ENCODE measurements at regions not wholly inside any gene's neighbourhood (a gene's known extent, or its start where the extent isn't known, plus 50 kb on each side); places are given as distances from the start of the nearest gene placed in this dataset.
"Not testable (repeated sequence)": the region's sequence is repeated elsewhere in the genome, so short reads cannot be mapped to it uniquely, and the experiment has no call there.

- no peak for DNase-seq
Measured at GRCh38 chr9:18037981-18038380, 436.0 kb upstream of the ADAMTSL1 start.

- no peak for DNase-seq
Measured at GRCh38 chr9:18040327-18040726, 433.6 kb upstream of the ADAMTSL1 start.

- no peak for DNase-seq
Measured at GRCh38 chr9:18043978-18044377, 430.0 kb upstream of the ADAMTSL1 start.

- no peak for DNase-seq
Measured at GRCh38 chr9:18045326-18045725, 428.6 kb upstream of the ADAMTSL1 start.

DNA sequence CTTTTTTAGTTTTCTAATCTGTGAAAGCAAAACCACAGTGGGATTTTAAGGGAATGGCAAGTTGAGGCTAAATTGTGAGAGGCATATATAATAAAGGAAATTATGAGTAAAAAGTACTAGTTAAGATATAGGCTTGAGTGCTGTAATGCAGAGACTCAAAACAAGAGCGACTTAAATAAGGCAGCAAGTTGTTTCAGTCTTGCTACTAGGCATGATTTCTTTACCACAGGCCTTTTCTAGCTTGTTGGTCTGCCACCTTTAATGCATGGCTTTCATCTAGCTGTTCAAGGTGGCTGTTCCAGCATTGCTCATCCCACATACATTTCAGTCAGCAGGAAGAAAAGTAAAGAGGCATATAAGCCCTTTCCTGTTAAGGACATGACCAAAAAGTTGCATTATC is 427.9 kb upstream of the ADAMTSL1 start:
- DNase-seq, result no peak

DNA sequence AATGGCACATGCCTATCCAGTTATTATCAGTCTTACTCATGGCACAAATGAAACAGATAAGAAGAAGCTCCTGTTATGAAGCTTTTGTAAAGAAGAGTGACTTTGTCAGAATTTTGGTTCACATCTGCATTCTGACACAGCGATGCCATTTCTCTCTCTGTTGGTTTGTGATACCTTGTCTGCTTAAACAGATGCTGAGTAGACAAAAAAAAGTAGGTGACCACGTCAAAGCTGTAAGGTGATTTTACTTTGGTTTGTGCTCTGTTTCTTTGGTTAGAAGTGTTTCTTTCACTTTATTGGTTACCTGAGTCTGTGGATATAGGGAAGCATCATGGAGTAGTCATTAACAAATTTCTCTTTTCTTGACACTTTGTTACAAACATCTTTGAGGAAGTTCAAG is 422.3 kb upstream of the ADAMTSL1 start:
- DNase-seq, result no peak

DNA sequence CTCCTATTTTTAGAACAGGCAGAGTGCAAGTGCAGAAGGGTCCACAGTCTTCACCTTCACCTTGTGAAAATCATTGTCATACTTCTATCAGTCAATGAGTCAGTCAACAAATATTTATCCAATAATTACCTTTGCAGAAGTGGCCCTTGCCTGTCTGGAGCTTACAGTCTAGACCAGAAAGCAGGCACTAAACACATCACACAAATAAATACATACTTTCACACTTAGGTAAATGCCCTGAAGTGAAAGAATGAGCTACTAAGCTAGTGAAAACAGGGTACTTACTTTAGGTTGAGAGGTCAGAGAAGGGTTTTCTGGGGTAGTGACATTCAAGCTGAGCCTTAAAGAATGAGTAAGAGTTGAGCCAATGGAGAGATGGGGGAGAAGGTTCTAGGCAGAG is 421.9 kb upstream of the ADAMTSL1 start:
- DNase-seq, result no peak

DNA sequence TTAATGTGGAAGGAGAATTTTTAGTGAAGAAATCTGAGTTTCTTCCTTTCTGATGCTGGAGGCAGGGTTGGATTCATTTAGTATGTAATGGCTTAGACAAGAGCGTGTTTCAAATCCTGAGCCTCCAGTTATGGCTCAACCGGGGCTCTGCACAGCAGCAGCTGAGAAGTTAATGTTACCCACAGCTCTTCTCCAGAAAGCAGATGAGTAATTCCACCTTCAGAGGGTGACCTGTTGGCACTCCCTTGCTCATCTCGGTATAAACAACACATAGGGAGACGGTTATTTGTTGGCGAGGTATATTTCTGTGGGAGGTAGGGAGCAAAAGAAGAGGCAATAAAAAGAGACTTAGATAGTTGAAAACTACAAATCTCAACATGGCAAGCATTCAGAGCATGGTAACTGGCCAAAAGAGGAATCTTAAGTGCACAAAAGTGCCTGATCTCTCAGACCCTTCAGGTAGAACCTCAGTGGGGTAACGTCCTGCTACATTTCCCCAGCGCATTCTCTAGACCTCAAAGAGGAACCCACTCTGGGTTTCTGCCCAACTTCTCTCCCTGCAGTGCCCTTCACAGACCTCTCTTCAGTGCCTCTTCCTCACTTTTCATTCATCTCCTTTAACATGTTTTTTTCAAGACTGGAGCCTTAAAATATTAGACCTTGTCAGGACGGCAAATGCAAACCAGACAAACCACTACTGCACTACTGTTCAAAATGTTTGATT is 417.5 kb upstream of the ADAMTSL1 start:
- DNase-seq, result no peak

DNA sequence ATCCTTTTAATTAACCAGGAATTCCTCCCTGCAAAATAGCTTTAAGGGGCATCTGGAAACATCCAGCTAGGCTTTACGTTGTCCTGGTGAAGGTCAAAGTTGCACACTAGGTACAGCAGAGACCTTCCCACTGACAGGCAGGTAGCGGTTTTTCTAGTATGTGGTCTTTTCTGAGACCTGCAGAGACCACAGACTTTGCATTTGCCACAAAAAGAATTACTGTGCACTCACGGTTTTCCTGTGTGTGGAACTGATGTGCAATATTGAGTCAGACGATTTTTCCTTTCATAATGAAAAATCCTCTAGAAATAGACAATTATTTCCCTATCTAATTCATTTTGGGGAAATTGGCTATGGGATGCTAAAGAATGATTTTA is 417.0 kb upstream of the ADAMTSL1 start:
- DNase-seq, result no peak

- DNase-seq, result no peak
Measured at GRCh38 chr9:18058564-18059442, 415.1 kb upstream of the ADAMTSL1 start.

DNA sequence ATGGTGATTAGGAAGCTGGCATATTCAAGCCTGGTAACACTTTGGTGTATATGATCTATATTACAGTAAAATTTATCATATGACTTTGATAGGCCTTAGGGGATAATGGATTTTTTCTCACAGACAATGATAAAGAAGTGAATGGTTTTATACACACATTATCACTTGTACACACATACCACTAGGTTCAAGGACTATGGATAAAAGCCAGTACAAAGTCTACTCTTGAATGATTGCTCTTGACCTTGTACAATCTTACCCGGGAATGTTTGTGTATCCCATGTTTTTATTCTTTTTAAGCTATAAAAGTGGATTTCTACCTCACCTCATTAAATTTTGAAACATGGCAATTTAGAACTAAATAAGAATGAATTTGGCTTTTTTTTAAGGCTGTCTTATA is 414.5 kb upstream of the ADAMTSL1 start:
- DNase-seq, result no peak

DNA sequence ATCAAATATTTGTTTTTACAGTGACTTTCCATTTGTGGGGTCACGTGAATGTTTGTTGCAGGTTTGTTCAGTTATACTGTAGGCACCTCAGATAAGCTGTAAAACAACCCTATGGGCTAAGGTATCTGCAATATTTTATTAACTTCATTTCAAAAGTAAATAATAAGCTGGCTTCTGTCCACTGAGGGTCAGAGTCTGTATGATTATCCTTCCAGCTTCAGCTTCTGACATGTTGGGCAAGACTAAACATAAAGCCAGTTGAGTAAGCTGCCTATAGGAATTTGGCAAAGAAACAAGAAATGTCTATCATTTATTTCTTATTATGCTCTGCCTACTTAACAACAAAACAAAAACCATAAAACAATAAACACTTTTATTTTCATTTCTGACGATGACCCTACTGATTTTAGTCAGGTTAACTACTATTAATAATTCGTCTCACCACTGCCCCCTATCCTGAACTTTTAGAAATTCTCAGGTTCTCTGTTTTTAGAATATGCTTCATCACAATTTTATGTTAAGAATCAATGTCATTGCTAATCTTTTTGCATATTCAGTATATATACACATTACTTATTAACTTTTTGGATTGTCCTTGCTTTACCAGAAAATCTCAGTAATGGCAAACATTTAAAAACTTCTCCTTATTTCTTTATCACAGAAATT is 413.6 kb upstream of the ADAMTSL1 start:
- DNase-seq, result no peak

DNA sequence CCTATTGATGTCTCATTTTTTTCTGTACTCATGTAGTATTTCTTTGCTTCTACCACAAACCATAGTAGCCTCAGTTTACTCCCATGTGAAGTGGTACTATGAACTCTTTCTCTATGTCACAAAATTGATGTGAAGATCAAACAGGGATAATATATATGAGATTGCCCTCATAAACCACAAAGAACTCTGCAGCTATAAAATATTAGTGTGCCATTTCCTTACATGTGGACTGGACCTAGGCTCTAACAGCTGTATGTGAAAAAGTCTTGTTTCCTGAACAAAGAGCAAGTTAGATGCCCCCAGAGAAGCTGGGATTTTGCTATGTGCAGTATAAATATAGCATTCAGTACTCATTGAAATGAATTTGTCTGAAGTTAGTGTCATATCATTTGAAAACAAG is 412.6 kb upstream of the ADAMTSL1 start:
- no peak for DNase-seq

GRCh38 chr9:18061856-18062255 is 412.1 kb upstream of the ADAMTSL1 start:
- no peak for DNase-seq

GRCh38 chr9:18063856-18064390 is 410.0 kb upstream of the ADAMTSL1 start:
- DNase-seq, result no peak

DNA sequence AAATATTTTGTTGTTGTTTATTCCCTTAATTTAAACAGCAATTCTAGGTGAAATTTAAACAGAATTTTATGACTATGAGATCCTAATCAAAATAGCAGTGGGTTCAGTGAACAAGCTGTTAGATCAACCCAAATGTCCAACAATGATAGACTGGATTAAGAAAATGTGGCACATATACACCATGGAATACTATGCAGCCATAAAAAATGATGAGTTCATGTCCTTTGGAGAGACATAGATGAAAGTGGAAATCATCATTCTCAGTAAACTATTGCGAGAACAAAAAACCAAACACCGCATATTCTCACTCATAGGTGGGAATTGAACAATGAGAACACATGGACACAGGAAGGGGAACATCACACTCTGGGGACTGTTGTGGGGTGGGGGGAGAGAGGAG is 407.3 kb upstream of the ADAMTSL1 start:
- DNase-seq, result not testable (repeated sequence)

DNA sequence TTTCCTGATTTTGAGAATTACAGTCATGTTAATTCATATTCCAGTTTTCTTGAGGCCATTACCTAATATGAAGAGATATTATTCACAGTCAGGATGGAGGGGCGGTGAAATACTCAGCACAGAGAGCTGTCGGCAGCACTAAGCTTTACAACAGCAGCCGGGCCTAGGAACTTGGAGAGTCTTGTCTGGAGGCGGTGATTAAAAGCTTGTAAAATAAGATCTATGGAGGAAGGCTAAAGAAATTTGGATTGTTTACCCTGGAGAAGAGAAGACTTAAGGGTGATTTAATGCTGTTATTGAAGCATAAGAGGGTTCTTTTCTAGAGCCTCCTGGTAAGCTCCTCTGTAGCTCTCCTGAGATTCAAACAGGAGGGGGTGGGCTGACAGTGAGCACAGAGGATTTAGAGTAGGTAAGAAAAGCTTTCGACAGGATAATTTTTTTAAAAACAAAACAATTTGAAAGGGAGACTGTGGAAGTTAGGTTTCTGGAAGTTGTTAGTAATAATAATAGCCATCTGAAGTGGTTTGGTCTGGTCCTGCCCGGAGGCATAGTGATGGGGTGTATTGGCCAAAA is 406.3 kb upstream of the ADAMTSL1 start:
- no peak for DNase-seq

- no peak for DNase-seq
Measured at GRCh38 chr9:18068900-18069299, 405.1 kb upstream of the ADAMTSL1 start.

- no peak for DNase-seq
Measured at GRCh38 chr9:18071651-18072060, 402.3 kb upstream of the ADAMTSL1 start.

- DNase-seq, result no peak
Measured at GRCh38 chr9:18073002-18073401, 401.0 kb upstream of the ADAMTSL1 start.

- no peak for DNase-seq
Measured at GRCh38 chr9:18074041-18074440, 399.9 kb upstream of the ADAMTSL1 start.

DNA sequence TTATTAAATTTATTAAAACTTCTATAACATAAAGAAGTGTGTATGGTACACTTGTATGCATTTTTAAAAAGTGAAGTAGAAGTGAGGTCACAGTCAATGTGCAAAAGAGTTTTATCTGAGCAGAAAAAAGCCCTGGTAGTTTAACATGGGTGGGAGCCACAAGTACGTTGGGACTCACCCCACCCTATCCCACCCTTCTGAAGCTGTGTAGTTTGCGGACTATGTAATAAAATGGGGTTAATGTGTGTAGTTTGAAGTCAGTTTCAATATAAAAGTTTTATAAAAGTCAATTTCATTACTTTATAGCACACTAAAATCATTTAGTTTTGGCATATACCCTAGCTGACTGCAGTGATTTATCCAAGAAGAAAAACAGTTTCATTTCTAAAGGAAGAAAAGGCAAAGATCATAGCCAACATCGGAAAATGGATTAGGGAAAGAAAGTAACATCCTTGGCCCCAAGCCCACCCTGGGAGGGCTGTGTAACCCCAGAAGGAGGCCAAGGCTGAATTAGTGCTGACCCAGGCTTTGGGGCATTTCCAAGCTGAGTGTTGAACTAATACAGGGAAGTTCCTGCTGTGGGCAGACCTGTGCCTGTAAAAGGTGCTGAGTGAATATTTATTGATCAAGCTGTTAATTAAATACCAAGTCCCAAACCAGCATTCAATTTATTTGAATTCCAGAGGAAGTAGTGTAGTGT is 398.6 kb upstream of the ADAMTSL1 start:
- DNase-seq, result no peak
